Astrocyte (in vitro differentiated cells and primary cell): ENCODE measurements at regions not wholly inside any gene's neighbourhood (a gene's known extent, or its start where the extent isn't known, plus 50 kb on each side); places are given as distances from the start of the nearest gene placed in this dataset.

Source experiments
- EZH2 ChIP-seq: IDR thresholded peaks from 2 replicates; pipeline ENCODE4 v1.6.1; 2012; ENCODE audit warnings: mild to moderate bottlenecking, low read length, inconsistent platforms; ENCODE audit not compliant: insufficient read depth
- TF ChIP-seq, protein P1 (sequence below): IDR thresholded peaks from 2 replicates; pipeline ENCODE4 v1.5.1; 2011; ENCODE audit warnings: low read depth, mild to moderate bottlenecking, inconsistent platforms, low read length, moderate library complexity; ENCODE audit not compliant: insufficient read depth

DNA sequence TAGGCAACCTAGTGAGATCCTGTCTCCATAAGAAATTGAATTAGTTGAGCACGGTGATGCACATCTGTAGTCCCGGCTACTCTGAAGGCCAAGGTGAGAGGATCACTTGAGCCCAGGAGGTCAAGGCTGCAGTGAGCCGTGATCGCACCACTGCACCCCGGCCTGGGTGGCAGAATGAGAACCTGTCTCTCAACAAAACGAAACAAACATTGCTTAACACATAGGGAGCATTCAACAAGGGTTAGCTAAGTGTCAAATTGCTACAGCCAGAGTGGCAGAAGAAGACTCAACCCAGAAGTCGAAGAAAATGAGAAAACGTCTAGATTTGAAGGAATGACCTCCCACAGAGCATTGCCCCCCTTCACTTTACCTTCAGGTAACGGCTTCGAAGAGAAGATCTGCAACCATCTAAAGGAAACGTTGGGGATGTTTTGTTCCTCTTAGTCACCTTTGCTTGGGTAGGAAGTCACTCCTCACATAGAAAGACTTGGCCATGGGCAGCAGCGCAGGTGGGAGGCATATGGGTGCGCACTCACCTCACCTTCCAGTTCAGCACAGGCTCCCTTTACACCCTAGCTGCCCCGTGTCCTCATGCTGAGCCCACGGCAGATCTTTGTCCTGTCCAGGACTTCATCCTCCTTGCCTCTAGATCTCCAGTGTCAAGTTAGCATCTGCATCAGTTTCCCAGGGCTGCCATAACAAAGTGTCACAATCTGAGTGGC is 63.7 kb upstream of the SHLD1 start:
- TF ChIP-seq, protein P1, sequence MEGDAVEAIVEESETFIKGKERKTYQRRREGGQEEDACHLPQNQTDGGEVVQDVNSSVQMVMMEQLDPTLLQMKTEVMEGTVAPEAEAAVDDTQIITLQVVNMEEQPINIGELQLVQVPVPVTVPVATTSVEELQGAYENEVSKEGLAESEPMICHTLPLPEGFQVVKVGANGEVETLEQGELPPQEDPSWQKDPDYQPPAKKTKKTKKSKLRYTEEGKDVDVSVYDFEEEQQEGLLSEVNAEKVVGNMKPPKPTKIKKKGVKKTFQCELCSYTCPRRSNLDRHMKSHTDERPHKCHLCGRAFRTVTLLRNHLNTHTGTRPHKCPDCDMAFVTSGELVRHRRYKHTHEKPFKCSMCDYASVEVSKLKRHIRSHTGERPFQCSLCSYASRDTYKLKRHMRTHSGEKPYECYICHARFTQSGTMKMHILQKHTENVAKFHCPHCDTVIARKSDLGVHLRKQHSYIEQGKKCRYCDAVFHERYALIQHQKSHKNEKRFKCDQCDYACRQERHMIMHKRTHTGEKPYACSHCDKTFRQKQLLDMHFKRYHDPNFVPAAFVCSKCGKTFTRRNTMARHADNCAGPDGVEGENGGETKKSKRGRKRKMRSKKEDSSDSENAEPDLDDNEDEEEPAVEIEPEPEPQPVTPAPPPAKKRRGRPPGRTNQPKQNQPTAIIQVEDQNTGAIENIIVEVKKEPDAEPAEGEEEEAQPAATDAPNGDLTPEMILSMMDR = no peak
- no peak for TF ChIP-seq EZH2
